Spleen (tissue), 7 donors: ENCODE measurements at regions not wholly inside any gene's neighbourhood (a gene's known extent, or its start where the extent isn't known, plus 50 kb on each side); places are given as distances from the start of the nearest gene placed in this dataset.
"Not testable (repeated sequence)": the region's sequence is repeated elsewhere in the genome, so short reads cannot be mapped to it uniquely, and the experiment has no call there.

Experiments used
- CTCF ChIP-seq, 11 experiments: fragments of 200-600 bp in 7 of 11; fragments of 450-650 bp in 4 of 11; sonication (generic) in 4 of 11; IDR thresholded peaks in 8 of 11; conservative IDR thresholded peaks in 3 of 11; 1 replicate in 7 of 11; 2 replicates in 4 of 11; pipeline versions ENCODE4 v1.4.0 to v1.8.0; 2016 to 2021; ENCODE audit warnings: antibody characterized with exemption in 11 of 11, inconsistent platforms in 4 of 11, mild to moderate bottlenecking in 1 of 11
- POLR2A ChIP-seq, 3 donors: fragments of 450-650 bp; IDR thresholded peaks; one replicate each; pipeline ENCODE4 v1.5.1; 2017; ENCODE audit warnings: antibody characterized with exemption in 3 of 3, mild to moderate bottlenecking in 1 of 3
- POLR2AphosphoS5 ChIP-seq, 3 donors: sonication (generic); formaldehyde crosslinking; IDR thresholded peaks; one replicate each; pipeline ENCODE4 v1.5.1; 2017; ENCODE audit warnings: antibody characterized with exemption in 3 of 3
- donor health status: DM: no; HTN: no; CAD: no; lungs with moderate emphysema.
- donor health status: DM: no; HTN: no; CAD: no.
- donor health status: DM: no; HTN: no; CAD: no.

- not testable (repeated sequence) for TF ChIP-seq CTCF (IDR thresholded peaks at IDR 0.05 in 8 of 11, conservative IDR thresholded peaks at IDR 0.05 in 3 of 11); POLR2AphosphoS5 (IDR thresholded peaks at IDR 0.05); POLR2A (IDR thresholded peaks at IDR 0.05)
Observed at GRCh38 chr2:91983257-91983656, 2888.0 kb upstream of the TEKT4 start.
